ENCODE measurements at regions not wholly inside any gene's neighbourhood (a gene's known extent, or its start where the extent isn't known, plus 50 kb on each side); places are given as distances from the start of the nearest gene placed in this dataset.

DNA sequence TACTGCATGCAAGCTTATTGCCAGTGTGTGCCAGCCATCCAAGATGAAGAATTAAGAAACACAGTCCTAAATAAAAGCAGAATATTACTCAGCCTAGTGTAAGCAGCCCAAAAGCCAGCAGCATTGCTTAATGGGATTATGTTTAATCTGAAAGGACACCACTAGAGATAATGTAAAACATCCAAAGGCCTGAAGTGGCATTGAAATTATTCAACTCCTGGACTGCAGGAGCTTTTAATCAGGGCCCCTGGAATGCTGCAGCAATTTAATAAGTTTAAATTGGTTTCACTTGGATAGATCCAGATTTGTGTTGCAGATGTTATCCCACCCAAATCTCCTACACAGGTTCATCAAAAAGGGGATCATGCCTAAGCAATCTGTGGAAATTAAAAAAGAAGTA, 193.0 kb downstream of the C12orf50 start:
- DNase-seq, result no peak

DNA sequence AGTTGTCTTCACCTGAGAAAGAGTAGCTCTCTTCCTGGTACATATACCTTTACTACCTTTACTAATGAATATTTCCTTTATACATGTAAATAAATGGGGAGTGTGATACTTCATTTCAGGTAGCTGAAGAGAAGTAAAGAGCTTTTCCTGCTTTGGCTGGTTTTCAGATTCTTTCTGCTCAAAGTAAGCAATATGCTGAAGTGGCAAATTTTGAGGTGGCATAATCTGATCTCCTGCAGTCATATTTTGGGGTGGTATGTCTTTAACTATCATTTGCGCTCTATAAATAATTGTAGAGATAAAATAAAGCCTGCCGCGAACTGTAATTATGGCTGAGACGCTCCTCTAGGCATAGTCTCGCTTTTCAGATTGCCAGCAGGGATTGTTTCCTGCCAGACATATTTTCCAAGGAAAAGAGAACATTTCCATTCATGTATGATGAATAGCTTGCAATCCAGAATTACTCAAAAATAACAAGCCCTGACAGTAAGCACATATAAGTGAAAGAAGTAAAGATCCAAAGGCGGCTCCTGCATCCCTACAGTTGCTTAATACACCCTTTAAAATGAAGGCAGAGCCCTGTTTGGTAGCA, 200.7 kb downstream of the C12orf50 start:
- DNase-seq, result no peak

DNA sequence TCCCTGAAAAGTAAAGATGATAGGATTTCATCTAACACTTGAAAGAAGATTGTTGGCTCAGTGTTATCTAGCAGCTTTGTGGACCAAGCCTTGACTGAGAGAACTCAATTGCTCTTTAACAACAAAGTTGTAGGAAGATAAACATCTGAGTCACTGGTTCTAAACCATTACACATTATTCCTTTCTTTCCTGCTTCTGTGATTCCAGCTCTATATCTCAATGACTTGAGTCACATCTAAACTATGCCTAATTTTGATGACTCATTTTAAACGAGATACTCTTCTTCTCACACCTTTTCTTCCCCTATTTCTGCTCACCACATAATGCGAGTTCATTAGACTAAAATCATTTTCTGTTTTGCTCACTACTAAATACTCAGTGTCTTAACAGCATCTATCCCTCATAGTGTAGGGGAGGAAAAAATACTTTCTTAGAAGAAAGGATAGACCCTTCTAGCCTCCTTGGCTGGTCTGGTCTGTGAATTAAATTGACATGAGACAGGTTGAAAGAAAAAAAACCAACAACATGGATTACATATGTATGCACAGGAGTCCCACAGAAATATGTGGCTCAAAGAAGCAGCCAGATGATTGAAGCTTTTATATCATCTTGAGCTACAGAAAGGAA, 201.4 kb downstream of the C12orf50 start:
- DNase-seq, result no peak

DNA sequence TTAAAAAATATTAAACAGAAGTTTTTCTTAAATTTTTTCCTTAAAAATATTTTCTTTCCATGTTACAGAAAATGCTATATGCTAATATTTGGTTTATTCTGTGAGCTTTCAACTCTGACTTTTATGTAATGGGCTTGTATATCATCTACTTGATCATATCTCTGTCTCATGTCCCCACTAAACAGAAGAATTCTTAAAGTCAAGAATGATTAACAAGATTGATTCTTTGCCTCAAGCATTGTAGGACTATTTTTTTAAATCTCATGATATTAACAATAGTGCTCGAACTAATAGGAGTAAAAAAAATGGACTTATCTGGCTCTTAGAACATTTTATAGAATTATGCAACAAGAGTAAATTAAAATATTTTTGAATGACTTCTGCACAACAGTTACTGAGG, 206.3 kb downstream of the C12orf50 start:
- DNase-seq, result no peak

DNA sequence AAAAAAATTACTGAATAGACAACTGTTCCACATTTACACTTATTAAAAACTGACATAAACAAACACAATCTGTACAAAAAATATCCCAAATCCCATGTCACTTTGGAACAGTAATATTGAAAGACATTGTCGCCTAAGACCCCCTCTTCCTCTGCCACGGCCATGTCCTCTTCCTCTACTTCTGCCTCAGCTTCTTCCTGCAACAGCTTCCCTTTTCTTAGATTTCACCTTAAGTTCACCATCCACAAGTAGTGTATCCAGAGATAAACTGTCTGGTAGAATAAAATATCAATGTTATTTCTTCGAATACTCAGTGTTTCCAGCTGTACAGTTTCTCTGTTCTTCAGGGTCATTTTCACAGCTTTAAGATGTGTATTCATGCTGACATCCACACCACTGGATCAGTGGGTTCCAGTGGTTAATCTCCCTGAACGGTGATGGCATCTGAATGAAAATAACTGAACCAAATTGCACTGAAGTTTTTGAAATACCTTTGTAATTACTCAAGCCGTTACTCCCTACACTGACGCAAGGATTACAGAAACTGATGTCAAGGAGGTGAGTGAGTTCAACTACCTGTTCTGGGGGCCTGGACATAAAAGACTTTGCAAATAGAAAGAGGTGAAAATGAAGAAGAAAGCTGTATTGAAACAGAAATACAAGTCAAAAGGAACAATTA, 208.5 kb downstream of the C12orf50 start:
- DNase-seq, result no peak

DNA sequence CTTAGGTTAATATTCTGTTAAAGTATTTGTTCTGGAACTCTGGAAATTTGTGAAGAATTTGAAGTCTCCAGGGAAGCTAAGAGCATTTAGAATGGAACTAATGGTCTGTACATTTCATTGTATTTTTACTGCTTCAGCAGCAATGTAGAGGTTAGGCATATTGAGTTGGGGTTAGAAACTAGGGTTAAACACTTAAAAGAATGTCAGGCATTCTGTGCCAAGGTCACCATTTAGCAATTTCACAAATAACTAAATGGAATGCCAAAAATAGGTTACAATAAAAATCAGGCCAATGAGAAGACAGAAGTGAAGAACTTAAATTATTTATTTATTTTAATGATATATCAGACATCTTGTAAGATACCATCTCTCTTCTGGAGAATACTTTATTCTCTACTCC, 210.8 kb downstream of the C12orf50 start:
- no peak for DNase-seq

DNA sequence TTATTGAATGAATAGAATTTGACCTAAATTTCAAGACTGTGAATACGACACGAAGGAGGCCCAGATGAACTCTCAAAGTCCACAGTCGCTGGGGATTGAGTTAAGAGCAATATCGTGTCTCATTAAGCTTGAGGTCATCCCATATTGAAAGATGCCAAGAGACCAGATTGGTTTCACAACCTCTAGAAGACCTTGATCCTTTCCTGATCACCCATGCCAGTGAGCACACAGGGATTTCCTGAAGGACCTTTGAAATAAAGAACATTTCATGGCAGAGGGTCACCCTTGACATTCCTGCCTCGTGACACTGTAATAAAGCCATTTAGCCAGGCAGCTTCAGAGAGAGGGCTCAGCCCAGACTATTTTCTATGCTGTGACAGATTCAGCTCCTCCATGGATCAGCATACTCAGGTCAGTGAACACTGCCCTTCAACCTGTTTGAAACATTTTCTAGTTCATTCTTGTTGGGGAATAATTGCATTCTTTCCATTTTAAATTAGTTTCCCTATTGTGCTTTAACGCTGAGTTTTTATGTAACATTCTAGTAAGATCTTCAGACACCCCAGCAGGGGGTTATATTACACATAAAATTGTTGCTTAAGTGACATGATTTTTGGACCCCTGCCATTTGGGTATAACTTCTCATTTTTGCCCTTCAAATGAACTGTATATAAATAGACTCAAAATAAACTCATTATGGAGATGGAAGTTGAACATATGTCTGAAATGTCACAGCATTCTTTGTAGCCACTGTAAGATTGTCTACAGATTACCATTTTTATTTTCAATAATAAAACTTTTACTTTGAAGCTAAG, 213.2 kb downstream of the C12orf50 start:
- DNase-seq, result no peak

DNA sequence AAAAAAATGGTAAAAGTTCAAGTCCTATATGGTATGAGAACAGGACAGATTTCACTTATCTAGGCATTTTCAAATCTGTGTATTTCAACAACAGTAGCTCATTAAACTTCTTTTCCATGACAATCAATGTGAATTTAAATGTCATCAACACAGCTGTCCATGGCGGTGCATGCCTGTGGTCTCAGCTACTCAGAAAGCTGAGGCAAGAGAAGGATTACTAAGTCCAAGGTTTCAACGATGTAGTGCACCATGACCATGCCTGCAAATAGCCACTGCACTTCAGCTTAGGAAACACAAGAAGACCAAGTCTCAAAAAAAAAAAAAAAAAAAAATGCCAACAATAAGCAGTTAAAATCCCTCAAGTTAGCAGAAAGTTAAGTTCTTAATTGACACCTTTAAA, 214.6 kb downstream of the C12orf50 start:
- DNase-seq, result no peak

DNA sequence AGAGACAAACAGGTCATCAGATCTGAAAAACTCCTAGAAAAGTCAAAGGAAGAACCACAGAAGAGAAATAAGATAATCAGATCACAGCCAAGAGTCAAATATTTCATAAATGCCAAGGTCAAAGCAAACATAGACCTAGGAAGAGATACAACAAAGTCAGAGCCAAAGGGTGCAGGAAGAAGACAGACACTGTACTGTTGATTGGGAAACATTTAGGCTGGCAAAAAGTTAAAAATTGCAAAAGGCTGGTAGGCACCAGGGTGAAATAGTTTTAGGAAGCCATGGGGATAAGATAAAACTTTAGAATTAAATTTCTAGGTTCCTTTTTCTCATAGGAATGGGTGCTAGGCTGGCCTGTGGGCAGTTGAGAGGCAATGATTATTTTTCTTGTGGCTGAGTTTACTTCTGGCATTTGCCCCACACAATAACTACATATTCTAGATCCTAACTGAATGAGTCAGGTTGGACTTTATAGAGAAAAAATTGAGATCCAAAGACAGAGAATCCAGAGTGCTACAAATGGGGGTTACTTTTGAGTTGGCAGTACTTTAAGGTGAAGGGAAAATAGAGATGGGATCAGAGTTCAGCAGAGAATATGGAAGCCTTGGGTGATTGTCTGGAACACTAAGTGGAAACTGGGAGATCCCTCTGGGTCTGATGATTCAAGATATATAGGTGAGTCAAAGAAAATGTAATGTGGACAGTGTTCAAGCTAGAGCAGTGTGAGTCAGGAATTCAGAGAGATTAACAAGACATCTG, 215.5 kb downstream of the C12orf50 start:
- DNase-seq, result no peak

DNA sequence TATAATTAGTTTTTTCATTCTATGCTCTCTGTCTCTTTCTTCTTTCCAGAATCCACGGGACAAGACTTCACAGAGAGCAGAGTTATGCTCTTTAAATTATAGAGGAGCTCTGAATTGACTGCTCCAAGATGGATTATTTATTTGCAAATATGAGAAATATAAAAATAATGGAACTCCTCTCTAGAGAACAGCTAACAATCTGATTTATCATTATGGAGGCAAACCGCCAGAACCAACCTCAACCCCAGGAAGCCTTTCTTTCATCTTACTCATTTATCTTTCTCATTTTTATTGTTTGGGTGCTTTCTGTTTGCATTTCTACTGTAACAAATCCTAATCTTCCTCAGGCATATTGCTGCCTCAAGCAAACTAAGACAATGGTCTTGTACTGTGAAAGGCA, 216.5 kb downstream of the C12orf50 start:
- DNase-seq, result no peak

DNA sequence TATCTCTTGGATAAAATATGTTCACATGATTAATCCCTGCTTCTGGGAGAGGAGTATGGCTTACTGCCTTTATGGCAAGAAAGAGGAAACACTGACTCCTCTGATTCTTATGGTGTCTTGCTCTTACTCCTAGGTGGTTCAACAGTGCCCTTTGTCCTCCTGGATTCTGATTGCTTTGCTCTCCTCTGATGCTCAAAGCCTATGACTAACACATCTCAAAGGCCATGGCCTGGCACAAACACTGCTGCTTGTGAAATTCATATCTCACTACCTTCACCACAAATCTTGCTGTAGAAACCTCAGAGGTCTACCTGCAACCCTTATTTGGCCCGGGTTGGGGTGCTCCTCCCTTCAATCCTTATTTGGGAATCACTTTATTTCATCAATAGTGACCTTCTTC, 217.2 kb downstream of the C12orf50 start:
- DNase-seq, result no peak

DNA sequence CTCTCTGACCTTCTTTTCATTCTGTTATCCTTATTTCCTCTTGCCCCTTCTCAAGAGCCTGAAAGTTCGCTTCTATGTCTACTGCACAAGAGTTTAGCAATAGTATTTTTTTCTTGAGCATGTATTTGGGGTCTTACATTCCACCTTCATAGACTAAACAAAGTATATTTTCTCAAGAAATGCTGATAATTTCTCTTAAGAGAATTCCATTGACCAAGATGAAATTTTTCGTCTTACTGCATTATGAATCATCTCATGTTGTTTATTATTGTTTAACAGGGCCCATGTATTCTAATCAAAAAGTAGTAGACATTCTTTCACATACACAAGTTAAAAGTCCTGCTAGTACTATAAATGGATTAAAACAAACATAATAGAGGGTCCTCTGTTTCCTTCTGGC, 219.3 kb downstream of the C12orf50 start:
- no peak for DNase-seq

DNA sequence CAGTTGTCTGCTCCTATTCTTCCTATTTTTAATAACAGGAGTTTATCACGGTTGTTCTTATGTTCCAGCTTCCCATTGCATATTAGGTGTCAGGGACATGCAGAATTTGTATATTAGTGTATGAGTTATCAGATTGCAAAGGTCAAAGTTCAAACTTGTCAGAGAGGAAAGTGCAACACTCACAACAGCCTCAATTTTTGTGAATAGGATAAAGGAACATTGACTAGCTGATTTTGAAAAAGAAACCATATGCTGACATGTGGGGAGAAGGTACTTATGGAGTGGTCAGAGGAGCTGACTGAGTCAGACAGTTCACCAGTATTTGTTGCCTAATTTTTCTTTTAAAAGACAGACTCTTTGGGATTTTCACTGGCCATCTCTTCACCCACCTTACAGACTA, 222.1 kb downstream of the C12orf50 start:
- no peak for DNase-seq

DNA sequence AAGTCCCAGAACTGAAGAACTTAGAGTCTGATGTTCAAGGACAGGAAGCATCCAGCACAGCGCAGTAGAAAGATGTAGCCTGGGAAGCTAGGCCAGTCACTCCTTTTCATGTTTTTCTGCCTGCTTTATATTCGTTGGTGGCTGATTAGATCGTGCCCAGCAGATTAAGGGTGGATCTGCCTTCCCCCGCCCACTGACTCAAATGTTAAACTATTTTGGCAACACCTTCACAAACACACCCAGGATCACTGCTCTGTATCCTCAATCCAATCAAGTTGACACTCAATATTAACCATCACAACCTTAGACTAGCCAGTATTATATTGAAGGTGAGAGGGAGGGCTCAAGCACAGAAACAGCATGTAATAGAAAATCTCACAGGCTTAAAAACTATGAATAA, 222.9 kb downstream of the C12orf50 start:
- DNase-seq, result no peak

DNA sequence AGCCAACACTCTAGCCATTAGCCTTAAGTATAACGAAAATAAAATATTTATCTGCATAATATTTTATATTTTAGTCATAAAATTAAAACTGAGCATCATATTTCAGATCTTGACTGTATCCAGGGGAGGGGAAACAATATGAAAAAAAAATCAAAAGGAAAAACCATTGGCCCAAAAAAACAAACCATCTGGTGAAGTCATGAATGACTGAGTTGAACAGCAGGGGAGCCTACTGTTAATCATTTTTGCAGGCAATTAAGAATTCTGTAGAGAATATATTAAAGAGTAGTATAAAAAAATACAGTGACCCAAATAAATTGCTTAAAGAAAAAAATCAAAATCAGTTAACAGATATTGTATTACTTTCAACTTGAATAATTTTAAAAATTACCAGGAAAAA, 224.8 kb downstream of the C12orf50 start:
- DNase-seq, result no peak

DNA sequence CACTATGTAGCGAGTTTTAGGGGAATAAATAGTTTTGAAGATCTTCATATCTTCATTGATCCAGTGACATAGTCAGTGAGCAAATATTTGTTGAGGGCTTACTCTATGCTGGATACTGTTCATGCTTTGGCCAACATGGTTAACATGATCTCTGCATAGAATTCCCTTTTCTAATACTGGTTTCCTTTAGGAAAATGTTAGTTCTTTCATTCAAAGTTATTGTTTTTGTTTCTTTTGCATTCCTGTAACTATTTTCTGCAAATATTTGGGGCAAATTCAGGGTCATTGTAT, 226.5 kb downstream of the C12orf50 start:
- no peak for DNase-seq

DNA sequence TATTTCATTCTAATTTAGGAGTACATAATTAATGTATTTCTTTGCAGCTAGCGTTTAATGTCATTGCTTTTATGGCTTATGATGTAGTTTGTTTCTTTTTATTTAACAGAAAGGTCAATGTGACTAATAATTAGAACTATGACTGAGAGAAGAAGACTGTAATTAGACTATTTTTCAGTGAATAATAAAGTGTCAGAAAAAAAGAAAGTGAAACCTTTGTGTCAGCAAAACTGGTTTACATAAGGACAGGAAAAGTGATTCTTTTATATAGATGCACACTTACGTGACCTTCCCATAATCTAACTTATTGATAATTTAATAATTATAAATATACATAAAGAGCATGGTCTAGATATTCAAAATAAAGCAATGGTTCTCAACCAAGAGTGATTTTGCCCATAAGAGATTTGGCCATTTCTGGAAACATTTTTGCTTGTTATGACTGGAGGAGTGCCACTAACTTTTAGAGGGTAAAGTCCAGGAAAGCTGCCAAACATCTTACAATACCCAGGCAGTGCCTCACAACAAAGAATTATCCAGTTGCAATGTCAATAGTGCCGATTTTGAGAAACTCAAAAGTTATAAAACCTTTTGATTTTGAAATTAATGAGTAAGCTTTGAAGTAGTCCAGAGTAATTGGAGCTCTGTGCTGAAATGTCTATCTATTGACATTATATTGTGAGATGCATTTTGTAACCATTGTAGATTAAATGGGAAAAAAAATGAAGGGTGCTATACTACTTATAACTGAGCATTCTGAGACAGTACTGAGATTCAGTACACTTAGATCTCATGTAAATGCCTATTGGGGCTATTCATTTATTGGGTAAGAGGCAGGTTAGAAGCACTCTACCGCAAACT, 227.1 kb downstream of the C12orf50 start:
- no peak for DNase-seq

DNA sequence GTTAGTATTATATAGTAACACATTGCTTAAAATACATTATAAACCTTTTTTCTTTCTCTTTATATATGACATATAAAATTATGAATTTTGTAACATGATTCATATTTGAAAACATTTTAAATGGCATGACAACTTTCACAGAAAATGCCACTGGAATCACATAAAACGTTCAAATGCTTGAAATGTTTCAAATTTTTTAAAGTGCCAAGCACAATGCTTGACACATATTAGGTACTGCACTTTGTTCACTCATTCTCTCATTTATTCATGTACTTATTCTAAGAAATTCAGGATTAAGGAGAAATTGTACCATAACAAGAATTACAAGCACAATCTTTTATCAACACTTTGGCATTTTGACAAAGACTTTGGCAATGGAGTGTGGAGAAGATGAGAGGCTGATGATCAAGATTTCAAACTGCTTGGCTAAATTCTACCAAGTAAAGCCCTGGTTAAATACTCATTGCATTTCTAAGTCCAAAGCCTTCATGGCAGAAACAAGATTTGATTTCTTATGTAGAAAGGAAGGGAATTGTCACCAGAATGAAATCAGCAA, 232.2 kb downstream of the C12orf50 start:
- no peak for DNase-seq

DNA sequence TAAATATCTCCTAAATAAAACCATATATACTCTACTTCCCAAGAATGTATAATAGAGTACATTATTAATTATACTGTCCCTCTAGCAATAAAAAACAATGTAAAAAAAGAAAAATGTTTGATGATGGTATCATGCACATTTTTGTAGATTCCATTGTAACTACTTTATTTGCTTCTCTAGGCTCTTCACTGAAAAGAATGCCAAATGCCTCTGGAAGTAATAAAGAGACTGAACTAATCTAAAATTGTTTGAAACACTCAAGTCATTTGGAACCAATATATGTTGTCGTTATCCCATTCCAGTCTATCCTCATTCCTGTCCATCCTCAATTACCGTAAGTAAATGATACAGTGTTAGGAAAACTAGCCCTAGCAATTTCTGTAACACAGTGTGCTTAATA, 233.6 kb downstream of the C12orf50 start:
- no peak for DNase-seq

DNA sequence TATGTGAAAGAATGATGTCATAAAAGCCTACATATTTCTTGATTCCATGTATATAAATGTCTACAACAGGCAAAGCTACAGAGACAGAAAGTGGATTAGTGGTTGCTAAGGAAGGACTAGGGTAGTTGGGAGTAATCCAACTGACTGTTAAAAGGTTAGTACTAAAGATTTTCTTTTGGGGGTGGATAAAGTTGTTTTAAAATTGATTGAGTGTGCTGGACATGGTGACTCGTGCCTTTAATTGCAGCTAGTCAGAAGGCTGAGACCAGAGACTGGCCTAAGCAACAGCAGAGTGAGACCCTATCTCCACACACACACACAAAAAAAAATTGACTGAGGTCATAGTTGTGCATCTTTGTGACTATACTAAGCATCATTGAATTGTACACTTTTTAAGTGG, 234.3 kb downstream of the C12orf50 start:
- DNase-seq, result no peak

DNA sequence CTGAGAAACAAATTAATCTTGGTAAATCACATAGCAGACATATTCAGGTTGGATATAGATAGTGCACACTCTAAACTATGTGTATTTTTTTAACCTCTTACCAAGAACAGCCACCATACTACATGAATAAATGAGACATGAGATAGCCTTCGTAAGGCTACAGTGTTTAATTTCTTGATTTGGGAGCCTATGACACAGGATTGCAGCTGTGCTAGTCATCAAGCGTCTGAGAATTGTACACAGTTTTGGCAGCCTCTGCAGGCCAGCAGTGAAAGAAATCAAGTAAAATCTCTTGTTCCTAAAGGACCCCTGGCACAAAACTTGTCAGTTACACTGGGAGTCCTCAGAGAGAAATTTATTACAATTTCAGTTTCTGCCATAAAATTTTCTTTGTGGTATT, 236.1 kb downstream of the C12orf50 start:
- DNase-seq, result no peak

DNA sequence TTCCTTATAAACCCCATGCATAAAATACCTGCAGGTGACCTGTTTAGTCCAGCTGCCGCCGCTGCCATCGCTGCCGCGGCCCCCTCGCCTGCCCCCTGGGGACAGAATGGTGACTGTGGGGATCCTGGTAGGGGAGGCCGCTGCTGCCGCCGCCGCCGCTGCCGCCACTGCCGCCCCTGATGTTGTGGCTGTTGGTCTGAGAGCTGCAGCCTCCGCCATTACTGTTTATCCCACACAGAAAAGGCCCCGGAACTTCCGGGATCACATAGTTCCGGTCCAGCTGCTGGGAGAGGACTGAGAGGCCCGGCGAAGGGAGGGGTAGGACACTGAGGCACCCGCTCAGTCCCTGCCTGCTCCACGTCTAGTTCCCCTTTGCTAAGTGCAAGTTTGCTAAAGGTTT, 244.9 kb downstream of the C12orf50 start:
- DNase-seq, result no peak

Data from GDM1 (cell line).